GM12878 (cell line): ENCODE measurements at regions not wholly inside any gene's neighbourhood (a gene's known extent, or its start where the extent isn't known, plus 50 kb on each side); places are given as distances from the start of the nearest gene placed in this dataset.

Experiments used
- ATAC-seq: fragments of 200-7000 bp; cut with Tn5 transposase; 3 replicates; pipeline ENCODE4 v1.9.1; 2020; ENCODE audit warnings: mild to moderate bottlenecking, moderate library complexity
- BruUV-seq: library from RNA; stranded (reverse); fragments of 400-500 nt; replicated peaks from 2 replicates; lab custom pipeline; 2021; lab: Mats Ljungman, UMichigan
- CTCF ChIA-PET: fragments of 300-600 bp; sonication (Branson Sonifier 250); formaldehyde crosslinking; extraction: SDS; loops from one replicate; lab custom pipeline; 2021; ENCODE audit warnings: inconsistent platforms; lab: Yijun Ruan, JAX
- POLR2A ChIA-PET: fragments of 350-600 bp; formaldehyde crosslinking; extraction: SDS; loops from one replicate; lab custom pipeline; 2021; ENCODE audit warnings: inconsistent platforms; lab: Charles Lee
- RAD21 ChIA-PET: fragments of 300-600 bp; sonication (Branson Sonifier 250); formaldehyde crosslinking; loops from one replicate; lab custom pipeline; 2023; ENCODE audit warnings: antibody characterized with exemption; ENCODE audit not compliant: unreplicated experiment; lab: Charles Lee
- SMC1A ChIA-PET: fragments of 300-600 bp; sonication (Branson Sonifier 250); formaldehyde crosslinking; loops from one replicate; lab custom pipeline; 2023; ENCODE audit not compliant: unreplicated experiment, uncharacterized antibody; lab: Charles Lee
- DNase-seq: peaks from one replicate; pipeline ENCODE4 v3.0.0-alpha.2; 2011; ENCODE audit warnings: low read depth, low spot score
- FAIRE-seq: peaks from 3 replicates; lab custom pipeline; 2011; peaks lifted over from hg19 to GRCh38; lab: Jason Lieb, UNC
- H2AFZ ChIP-seq: 2 replicates; pipeline ENCODE4 v1.6.0; 2011; ENCODE audit warnings: low read depth, low read length, control low read depth; ENCODE audit not compliant: control insufficient read depth
- H3K27ac ChIP-seq: 2 replicates; pipeline ENCODE4 v1.5.1; 2011; ENCODE audit warnings: control low read depth; ENCODE audit not compliant: control insufficient read depth, insufficient read depth
- H3K27me3 ChIP-seq, 2 experiments: replicated peaks in 1 of 2; 2 replicates each; pipeline versions ENCODE4 v1.6.0 to v1.6.1; 2011; ENCODE audit warnings: low read length in 1 of 2; ENCODE audit not compliant: control insufficient read depth in 2 of 2, insufficient read depth in 2 of 2
- H3K36me3 ChIP-seq, 2 experiments: 2 replicates each; pipeline ENCODE4 v1.5.1; 2011; ENCODE audit warnings: low read length in 1 of 2; ENCODE audit not compliant: control insufficient read depth in 2 of 2, insufficient read depth in 2 of 2
- H3K4me1 ChIP-seq: 2 replicates; pipeline ENCODE4 v1.6.1; 2011; ENCODE audit warnings: mild to moderate bottlenecking, low read length, moderate library complexity, mixed read lengths; ENCODE audit not compliant: control insufficient read depth, insufficient read depth
- H3K4me2 ChIP-seq: 2 replicates; pipeline ENCODE4 v1.6.0; 2011; ENCODE audit warnings: control low read depth; ENCODE audit not compliant: control insufficient read depth, insufficient read depth
- H3K4me3 ChIP-seq: fragments of 200-600 bp; sonication (generic); 2 replicates; pipeline ENCODE4 v1.5.1; 2016
- H3K79me2 ChIP-seq: 2 replicates; pipeline ENCODE4 v1.6.0; 2011; ENCODE audit warnings: low read length; ENCODE audit not compliant: control insufficient read depth, insufficient read depth
- H3K9ac ChIP-seq: 2 replicates; pipeline ENCODE4 v1.8.0; 2011; ENCODE audit warnings: low read length, control low read depth, mixed read lengths; ENCODE audit not compliant: control insufficient read depth, insufficient read depth
- H3K9me3 ChIP-seq: replicated peaks from 3 replicates; pipeline ENCODE4 v1.5.1; 2011; ENCODE audit warnings: mild to moderate bottlenecking, low read length; ENCODE audit not compliant: control insufficient read depth, insufficient read depth
- H4K20me1 ChIP-seq: 2 replicates; pipeline ENCODE4 v1.6.0; 2011; ENCODE audit not compliant: control insufficient read depth, insufficient read depth
- CEBPB ChIP-seq, 2 experiments: fragments of 150-350 bp in 1 of 2; IDR thresholded peaks; 2 replicates each; pipeline ENCODE4 v1.6.1; 2012 to 2014; ENCODE audit warnings: low read depth in 2 of 2, low read length in 2 of 2, borderline replicate concordance in 1 of 2, inconsistent platforms in 1 of 2
- HDAC6 ChIP-seq: fragments of 200-600 bp; sonication (generic); IDR thresholded peaks from one replicate; pipeline ENCODE4 v1.8.0; 2017; ENCODE audit warnings: antibody characterized with exemption; ENCODE audit not compliant: unreplicated experiment
- IRF4 ChIP-seq: IDR thresholded peaks from 2 replicates; pipeline ENCODE4 v1.6.1; 2011; ENCODE audit warnings: low read depth, low read length
- LARP7 ChIP-seq: fragments of 450-650 bp; IDR thresholded peaks from 2 replicates; pipeline ENCODE4 v1.6.1; 2017; ENCODE audit warnings: mild to moderate bottlenecking
- MLLT1 ChIP-seq: fragments of 450-650 bp; IDR thresholded peaks from 2 replicates; pipeline ENCODE4 v1.6.1; 2016; ENCODE audit warnings: mild to moderate bottlenecking
- MXI1 ChIP-seq: fragments of 150-350 bp; IDR thresholded peaks from 2 replicates; pipeline ENCODE4 v1.6.1; 2011; ENCODE audit warnings: low read depth, mild to moderate bottlenecking, inconsistent platforms, low read length, improper control_type of control experiment
- MYC ChIP-seq: IDR thresholded peaks from 2 replicates; pipeline ENCODE4 v1.6.1; 2011; ENCODE audit warnings: mild to moderate bottlenecking, low read length, moderate library complexity, inconsistent platforms; ENCODE audit not compliant: insufficient read depth, insufficient replicate concordance, insufficient read length, severe bottlenecking
- PKNOX1 ChIP-seq: fragments of 450-650 bp; IDR thresholded peaks from 2 replicates; pipeline ENCODE4 v1.6.1; 2016; ENCODE audit warnings: mild to moderate bottlenecking
- RBBP5 ChIP-seq: fragments of 200-600 bp; sonication (generic); conservative IDR thresholded peaks from 2 replicates; pipeline ENCODE4 v1.6.1; 2016
- REST ChIP-seq: IDR thresholded peaks from 2 replicates; pipeline ENCODE4 v1.6.1; 2012; ENCODE audit warnings: mild to moderate bottlenecking, low read depth, low read length
- YY1 ChIP-seq: IDR thresholded peaks from 2 replicates; pipeline ENCODE4 v1.6.1; 2011; ENCODE audit warnings: low read depth, mild to moderate bottlenecking, low read length
- ZNF384 ChIP-seq: IDR thresholded peaks from 2 replicates; pipeline ENCODE4 v1.6.1; 2012; ENCODE audit warnings: low read depth, mild to moderate bottlenecking, low read length, improper control_type of control experiment, borderline replicate concordance
- ZZZ3 ChIP-seq: IDR thresholded peaks from 2 replicates; pipeline ENCODE4 v1.6.1; 2011; ENCODE audit warnings: low read depth; ENCODE audit not compliant: control insufficient read depth, insufficient read length
- WGBS: methylation state at CpG from one replicate; pipeline ENCODE4 v1.1.6; 2016; ENCODE audit warnings: low lambda C conversion rate; ENCODE audit not compliant: insufficient replicate concordance, insufficient coverage; ENCODE audit errors: missing lambda C conversion rate; 5-methylcytosine and 5-hydroxymethylcytosine counted together
- in situ Hi-C: fragments of 300-500 bp; cut with MboI; formaldehyde crosslinking; loops from 9 replicates; pipeline ENCODE4 v1.14.3; 2018; ENCODE audit warnings: mixed read lengths
- intact Hi-C: fragments of 100-400 bp; cut with micrococcal nuclease; formaldehyde crosslinking; loops from one replicate; pipeline ENCODE4 v1.14.2; 2022; ENCODE audit not compliant: unreplicated experiment

- Histone ChIP-seq H4K20me1 (no peaks in the 10 kb centered on the region), H3K9me3 (no peaks in the 10 kb centered on the region), H3K27me3 (no peaks in the 10 kb centered on the region), H3K9ac (no peak overlapping the region), H3K4me3 (no peak overlapping the region), H3K4me1 (no peaks in the 10 kb centered on the region), H3K4me2 (no peak overlapping the region), H3K79me2 (no peaks in the 10 kb centered on the region), H3K36me3 (no peaks in the 10 kb centered on the region), H3K27ac (no peak overlapping the region), H2AFZ (no peak overlapping the region)
- POLR2A ChIA-PET, result no interaction called here
- DNase-seq (no peak), ATAC-seq (no peak), FAIRE-seq (no peak)
- SMC1A ChIA-PET, result no interaction called here
- in situ Hi-C loops, result no loop called here
- CTCF ChIA-PET, result no interaction called here
- no TSS peak for BruUV-seq
- 64% methylated on average over 43 of the region's 44 CpGs for WGBS
- RAD21 ChIA-PET, result no interaction called here
- intact Hi-C loops, result no loop called here
- TF ChIP-seq YY1 (no peak), ZNF384 (no peak), MLLT1 (no peak), HDAC6 (no peak), MXI1 (no peak), REST (no peak), IRF4 (no peak), PKNOX1 (no peak), MYC (no peak), LARP7 (no peak), RBBP5 (no peak), CEBPB (IDR thresholded peaks at IDR 0.05; ENCODE audit: borderline replicate concordance in 1 of 2, low read depth in 2 of 2, low read length in 2 of 2) (no peak), ZZZ3 (no peak)
These were observed 180.4 kb downstream of the DLL1 start for GRCh38 chr6:170110201-170111140.
